ENCODE measurements at regions not wholly inside any gene's neighbourhood (a gene's known extent, or its start where the extent isn't known, plus 50 kb on each side); places are given as distances from the start of the nearest gene placed in this dataset.
"Not testable (repeated sequence)": the region's sequence is repeated elsewhere in the genome, so short reads cannot be mapped to it uniquely, and the experiment has no call there.

- DNase-seq, result no peak
Observed at GRCh38 chr3:4158329-4158728, 144.8 kb upstream of the SETMAR start.

- DNase-seq, result no peak
Observed at GRCh38 chr3:4162096-4162495, 141.1 kb upstream of the SETMAR start.

DNA sequence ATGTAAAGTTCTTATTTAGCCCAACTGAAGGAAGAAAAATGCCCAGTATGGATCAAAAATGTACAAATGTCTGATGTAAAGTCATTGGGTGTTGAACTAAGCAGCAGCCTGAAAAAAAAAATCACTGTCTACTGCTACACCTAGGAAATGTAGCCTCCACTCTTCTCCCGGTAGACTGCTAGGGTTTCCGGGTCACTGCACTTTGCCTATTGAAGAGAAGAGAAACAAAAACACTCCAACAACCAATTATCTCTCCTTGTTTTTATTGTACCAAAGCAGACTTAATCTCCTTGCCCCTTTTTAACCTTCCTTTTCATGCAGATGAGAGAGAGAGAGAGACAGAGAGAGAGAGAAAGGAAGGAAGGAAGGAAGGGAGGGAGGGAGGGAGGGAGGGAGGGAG, 140.2 kb upstream of the SETMAR start:
- no peak for DNase-seq

DNA sequence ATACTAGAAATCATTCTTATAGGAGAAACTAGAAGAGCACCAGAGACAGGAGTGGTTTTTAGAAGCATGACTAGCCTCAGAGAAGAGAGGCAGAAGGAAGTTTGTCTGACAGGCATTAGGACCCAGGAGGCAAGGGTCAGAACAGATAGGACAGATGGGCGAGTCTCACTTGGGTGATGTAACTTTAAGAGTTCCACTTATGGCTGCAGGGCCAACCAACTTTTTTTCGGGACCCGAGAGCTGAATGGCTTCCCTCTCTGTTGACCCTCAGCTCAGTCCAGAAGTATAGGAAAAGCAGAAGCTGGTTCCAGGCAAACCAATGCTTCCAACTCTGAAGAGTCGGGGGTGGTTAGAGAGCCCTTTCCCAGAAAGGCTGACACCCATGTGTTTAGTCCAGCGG, 136.6 kb upstream of the SETMAR start:
- DNase-seq, result no peak

DNA sequence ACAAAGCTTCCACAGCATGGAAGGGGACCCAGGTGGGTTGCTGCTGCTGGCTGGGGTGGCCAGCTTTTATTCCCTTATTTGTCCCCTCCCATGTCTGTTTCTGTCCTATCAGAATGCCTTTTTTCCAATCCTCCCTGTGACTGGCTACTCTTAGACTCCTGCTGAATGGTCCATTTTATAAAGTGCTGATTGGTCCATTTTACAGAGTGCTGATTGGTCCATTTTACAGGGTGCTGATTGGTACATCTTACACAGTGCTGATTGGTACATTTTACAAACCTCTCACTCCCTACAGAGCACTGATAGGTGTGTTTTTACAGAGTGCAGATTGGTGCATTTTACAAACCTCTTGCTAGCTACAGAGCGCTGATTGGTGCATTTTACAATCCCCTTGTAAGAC, 135.9 kb upstream of the SETMAR start:
- DNase-seq, result not testable (repeated sequence)

- DNase-seq, result no peak
Observed at GRCh38 chr3:4174791-4175190, 128.4 kb upstream of the SETMAR start.

DNA sequence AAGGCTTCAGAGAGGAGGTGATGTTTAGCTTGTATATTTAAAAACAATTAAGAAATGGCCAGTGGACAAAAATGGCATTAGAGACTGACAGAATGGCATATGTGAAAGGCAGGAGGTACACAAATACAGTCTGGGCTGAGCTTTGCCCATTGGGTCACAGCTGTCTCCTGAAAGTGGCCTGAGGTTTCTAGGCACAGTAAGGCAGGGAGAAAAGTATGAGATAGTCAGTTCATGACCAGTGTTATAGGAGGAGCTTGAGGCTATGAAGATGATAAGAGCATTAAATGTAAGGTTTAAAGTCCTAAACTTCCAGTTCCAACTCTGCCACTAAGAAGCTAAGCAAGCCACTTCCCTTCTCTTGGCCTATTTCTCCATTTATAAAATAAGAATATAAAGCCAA, 111.2 kb upstream of the SETMAR start:
- no peak for DNase-seq

DNA sequence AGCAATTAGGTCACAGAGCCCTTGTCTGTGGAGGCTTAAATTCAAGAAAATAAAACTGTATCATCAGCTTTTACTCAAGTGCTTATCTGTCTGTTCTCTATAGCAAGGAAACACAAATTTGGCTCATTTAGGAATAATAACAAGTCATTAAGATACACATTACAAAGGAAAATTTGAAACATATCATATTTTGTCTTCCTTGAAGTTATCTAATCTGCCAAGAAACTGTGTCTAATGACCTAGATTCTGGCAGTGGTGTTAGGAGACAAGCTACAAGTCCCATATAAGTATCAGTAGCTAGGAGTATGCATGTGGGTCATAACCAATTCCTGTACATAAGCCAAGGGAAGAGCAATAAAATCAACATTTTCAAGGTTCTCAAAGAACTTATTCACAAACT, 108.2 kb upstream of the SETMAR start:
- no peak for DNase-seq

- no peak for DNase-seq
Observed at GRCh38 chr3:4196506-4197147, 106.5 kb upstream of the SETMAR start.

DNA sequence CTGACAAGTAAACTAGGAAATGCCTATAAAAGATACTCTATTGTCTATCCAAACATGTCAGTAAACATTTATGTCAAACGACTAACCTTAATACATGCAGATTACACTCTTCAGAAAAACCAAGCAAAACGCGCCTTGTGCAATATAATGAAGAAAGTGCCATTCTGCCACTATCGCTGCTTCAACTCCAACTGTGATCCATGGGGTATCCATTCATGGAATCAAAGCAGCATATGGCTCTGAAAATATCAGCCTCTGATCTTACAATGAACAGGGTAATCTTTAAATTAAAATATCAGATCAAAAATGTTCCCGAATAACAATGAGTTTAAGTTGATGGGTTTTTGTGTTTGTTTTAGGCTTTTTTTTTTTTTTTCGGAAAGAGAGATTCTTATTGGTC, 105.5 kb upstream of the SETMAR start:
- DNase-seq, result no peak

DNA sequence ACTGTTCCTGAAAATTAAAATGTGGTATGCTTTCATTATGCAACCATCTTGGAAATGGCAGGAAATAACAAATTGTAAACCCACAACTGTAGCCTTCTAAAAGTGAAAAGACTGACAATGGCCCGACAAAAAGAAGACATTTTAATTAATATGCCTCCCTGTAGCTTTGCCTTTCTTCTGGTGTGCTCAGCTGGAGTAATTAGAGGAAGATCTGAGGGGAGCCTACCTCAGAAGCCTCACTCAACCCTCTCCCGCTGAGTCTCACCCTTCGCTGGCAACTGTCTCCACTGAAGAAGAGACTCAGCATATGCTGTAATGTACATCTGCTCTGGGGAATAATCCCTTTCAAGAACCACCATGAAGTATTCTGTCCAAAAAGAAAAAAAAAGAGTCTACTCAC, 104.7 kb upstream of the SETMAR start:
- DNase-seq, result no peak

- DNase-seq, result not testable (repeated sequence)
Observed at GRCh38 chr3:4204776-4205175, 98.4 kb upstream of the SETMAR start.

DNA sequence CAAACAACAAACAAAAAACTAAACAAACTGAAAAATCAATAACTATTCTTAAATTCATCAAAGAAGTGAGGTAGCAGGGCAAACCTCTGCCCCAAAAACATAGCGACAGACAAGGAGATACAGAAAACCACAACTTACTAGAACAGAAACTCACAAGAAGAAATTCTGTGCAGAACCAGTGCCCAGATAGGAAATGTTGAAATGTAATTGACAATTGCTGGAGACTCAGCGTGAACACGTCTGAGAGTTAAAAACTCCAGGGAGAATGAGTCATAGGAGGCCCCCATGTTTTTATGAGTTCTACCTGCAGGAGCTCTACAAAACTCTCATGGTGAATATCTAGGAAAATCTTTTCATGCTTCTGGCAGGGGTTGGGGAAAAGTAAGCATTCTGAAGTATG, 95.5 kb upstream of the SETMAR start:
- no peak for DNase-seq

DNA sequence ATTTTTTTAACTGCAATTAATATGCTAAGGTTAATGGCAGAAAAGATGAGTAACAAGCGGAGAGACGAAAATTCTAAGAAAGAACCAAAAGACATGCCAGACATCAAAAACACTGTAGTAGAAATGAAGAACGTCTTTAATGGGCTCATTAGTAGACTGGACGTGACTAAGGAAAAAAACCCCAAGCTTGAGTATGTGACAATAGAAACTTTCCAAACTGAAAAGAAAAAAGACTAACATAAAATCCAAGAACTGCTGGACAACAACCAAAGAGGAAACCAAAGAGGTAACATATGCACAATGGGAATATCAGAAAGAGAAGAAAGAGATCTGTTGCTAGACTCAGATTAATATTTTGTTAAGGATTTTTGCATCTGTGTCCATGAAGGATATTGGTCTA, 94.6 kb upstream of the SETMAR start:
- DNase-seq, result no peak

GRCh38 chr3:4211610-4212009, 91.6 kb upstream of the SETMAR start:
- DNase-seq, result no peak

DNA sequence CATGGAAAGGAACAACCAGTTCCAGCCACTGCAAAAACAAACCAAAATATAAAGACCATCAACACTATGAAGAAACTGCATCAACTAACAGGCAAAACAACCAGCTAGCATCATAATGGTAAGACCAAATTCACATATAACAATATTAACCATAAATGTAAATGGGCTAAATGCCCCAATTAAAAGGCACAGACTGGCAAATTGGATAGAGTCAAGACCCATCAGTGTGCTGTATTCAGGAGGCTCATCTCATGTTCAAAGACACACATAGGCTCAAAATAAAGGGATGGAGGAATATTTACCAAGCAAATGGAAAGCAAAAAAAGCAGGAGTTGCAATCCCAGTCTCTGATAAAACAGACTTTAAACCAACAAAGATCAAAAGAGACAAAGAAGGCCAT, 89.7 kb upstream of the SETMAR start:
- not testable (repeated sequence) for DNase-seq

GRCh38 chr3:4216974-4217373, 86.2 kb upstream of the SETMAR start:
- DNase-seq, result not testable (repeated sequence)

DNA sequence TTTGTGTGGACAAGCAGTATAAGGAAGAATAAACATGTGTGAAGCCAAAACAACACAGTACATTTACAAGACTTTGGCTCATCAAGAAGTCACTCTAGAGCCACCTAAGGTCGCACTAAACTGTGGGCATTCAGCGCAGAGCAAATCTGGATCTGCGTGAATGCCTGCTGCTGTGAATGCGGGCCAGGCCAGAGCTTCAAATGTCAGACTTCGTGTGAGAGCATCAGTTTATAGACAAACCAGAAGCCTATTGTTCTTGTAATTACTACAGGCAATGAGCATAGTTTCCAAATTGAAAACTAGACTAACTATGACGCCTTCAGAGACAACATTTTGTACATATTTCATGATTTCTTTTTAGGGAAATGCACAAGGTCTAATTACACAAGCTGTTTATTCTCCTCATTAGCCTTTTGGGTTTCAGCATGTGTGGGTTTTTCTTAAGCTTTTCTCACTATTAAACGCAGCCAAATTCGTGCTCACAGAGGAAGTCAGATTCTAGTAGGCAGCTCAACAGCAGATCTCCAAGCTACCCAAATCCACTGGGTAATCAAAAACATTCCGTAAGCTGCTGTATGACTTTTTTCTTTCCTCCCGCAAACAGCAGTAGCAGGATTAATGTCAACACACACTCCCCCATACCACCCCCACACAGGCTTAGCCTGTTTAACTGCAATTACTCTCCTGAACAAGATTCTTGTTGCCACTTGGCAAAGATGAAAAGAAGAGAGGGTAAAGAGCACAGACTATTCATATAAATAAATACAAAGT, 84.5 kb upstream of the SETMAR start:
- no peak for DNase-seq

GRCh38 chr3:4219227-4219568, 84.0 kb upstream of the SETMAR start:
- no peak for DNase-seq

DNA sequence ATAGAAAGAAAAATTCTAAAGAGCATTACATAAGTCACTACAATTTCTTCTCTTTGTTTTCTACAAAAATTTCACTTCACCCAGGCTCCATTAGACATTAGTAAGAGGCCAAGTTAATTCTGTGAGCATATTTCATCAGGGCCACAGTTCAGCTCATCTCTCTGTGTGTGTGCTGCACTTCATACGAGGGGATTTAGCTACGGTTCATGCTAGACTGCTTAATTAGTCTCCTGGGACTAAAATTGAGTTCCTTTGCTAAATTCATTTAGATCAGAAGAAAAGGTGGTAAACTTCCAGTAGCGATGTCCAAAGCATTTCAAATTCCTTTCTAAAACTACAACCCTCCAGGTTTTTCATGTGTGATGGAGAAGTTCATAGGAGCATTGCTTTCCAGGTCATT, 83.1 kb upstream of the SETMAR start:
- DNase-seq, result no peak

DNA sequence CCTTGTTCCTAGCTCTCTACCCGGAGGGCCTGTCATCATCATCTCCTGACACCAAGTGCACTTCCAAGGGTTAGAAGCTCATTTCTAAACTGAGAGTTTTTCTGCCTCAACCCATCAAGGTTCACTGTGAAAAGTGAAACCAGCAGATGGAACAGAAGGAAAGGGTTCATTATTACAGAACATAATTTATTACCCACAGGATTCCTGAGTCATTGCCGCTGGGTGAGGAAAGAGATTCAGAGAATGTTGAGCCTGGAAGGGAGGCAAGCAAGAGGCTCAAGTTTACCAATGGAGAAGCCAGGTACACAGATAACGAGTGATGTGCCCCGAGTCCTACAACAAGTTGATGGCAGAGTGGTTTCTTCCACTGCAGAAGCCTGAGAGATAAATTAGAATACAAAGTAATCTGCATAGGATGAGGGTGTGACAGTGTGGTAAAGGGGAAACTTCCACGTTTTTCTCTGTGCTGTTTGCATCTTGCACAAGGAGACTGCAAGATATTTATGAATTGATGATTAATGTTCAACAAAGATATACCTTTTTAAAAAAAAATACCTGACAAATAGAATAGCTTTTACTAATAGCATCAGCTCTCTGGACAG, 80.5 kb upstream of the SETMAR start:
- no peak for DNase-seq

GRCh38 chr3:4223777-4224176, 79.4 kb upstream of the SETMAR start:
- no peak for DNase-seq

- no peak for DNase-seq
Observed at GRCh38 chr3:4224331-4224730, 78.8 kb upstream of the SETMAR start.

DNA sequence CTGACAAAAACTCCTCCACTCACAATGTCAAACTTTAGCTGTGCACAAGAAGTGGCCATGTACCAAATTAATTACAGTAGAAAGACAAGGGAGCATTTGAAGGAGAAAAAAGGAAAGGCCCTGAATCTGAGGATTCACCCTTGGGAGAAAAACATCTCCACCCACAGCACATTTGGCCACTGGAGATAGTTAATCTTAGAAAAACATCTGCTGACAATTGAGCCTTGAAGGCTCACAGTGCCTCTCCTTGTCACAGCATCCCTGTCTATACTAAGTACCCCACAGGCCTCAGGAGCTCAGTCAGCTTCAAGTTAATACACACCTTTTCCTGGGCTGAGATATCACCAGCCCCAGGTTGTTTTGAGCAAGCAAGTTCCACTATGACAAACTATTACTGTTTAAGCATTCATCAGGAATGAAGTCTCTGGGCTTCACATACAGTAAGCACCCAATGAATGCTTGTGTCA, 78.1 kb upstream of the SETMAR start:
- no peak for DNase-seq
